Loucy (cell line): ENCODE measurements at regions not wholly inside any gene's neighbourhood (a gene's known extent, or its start where the extent isn't known, plus 50 kb on each side); places are given as distances from the start of the nearest gene placed in this dataset.

Experiments used
- H2AFZ ChIP-seq: fragments of 200-600 bp; sonication (generic); 2 replicates; pipeline ENCODE4 v1.6.0; 2016; ENCODE audit warnings: antibody characterized with exemption, mild to moderate bottlenecking, low read length, moderate library complexity
- H3F3A ChIP-seq: fragments of 200-600 bp; 2 replicates; pipeline ENCODE4 v1.6.0; 2016; ENCODE audit warnings: antibody characterized with exemption, low read depth, mild to moderate bottlenecking
- H3K27me3 ChIP-seq: fragments of 200-600 bp; sonication (generic); 2 replicates; pipeline ENCODE4 v1.6.1; 2014; ENCODE audit warnings: low read length, mild to moderate bottlenecking; ENCODE audit not compliant: insufficient read depth, poor library complexity, severe bottlenecking
- H3K36me3 ChIP-seq: fragments of 200-600 bp; sonication (generic); 2 replicates; pipeline ENCODE4 v1.6.1; 2016; ENCODE audit warnings: low read length; ENCODE audit not compliant: insufficient read depth
- H3K4me1 ChIP-seq: fragments of 200-600 bp; sonication (generic); 2 replicates; pipeline ENCODE4 v1.5.1; 2014; ENCODE audit warnings: low read length, mild to moderate bottlenecking; ENCODE audit not compliant: insufficient read depth, poor library complexity, severe bottlenecking
- H3K4me2 ChIP-seq: fragments of 200-600 bp; sonication (generic); 2 replicates; pipeline ENCODE4 v1.6.0; 2014; ENCODE audit warnings: antibody characterized with exemption, low read length, low read depth, mild to moderate bottlenecking; ENCODE audit not compliant: poor library complexity, severe bottlenecking
- H3K4me3 ChIP-seq: fragments of 200-600 bp; sonication (generic); 2 replicates; pipeline ENCODE4 v1.5.1; 2014; ENCODE audit warnings: low read length, mild to moderate bottlenecking, mixed read lengths; ENCODE audit not compliant: poor library complexity, severe bottlenecking
- H3K79me2 ChIP-seq: fragments of 200-600 bp; sonication (generic); 2 replicates; pipeline ENCODE4 v1.6.1; 2014; ENCODE audit warnings: low read length; ENCODE audit not compliant: insufficient read depth
- H3K9ac ChIP-seq: fragments of 200-600 bp; sonication (generic); 2 replicates; pipeline ENCODE4 v1.6.0; 2014; ENCODE audit warnings: mild to moderate bottlenecking, low read depth, low read length, moderate library complexity; ENCODE audit not compliant: poor library complexity, severe bottlenecking
- H3K9me2 ChIP-seq: fragments of 200-600 bp; sonication (generic); replicated peaks from 2 replicates; pipeline ENCODE4 v1.6.1; 2016; ENCODE audit warnings: low read depth, low read length, mixed read lengths
- H3K9me3 ChIP-seq: fragments of 200-600 bp; sonication (generic); 2 replicates; pipeline ENCODE4 v1.6.1; 2014; ENCODE audit warnings: mild to moderate bottlenecking, antibody characterized with exemption, low read length, low read depth; ENCODE audit not compliant: insufficient read depth
- H4K20me1 ChIP-seq: fragments of 200-600 bp; sonication (generic); 2 replicates; pipeline ENCODE4 v1.6.0; 2014; ENCODE audit warnings: antibody characterized with exemption, low read length, mild to moderate bottlenecking; ENCODE audit not compliant: insufficient read depth, poor library complexity, severe bottlenecking
- EZH2phosphoT487 ChIP-seq: fragments of 200-600 bp; IDR thresholded peaks from 2 replicates; pipeline ENCODE4 v1.6.1; 2018; ENCODE audit warnings: antibody characterized with exemption, mild to moderate bottlenecking, moderate library complexity, borderline replicate concordance
- TF ChIP-seq, protein P1 (sequence below): fragments of 200-600 bp; sonication (generic); conservative IDR thresholded peaks from 2 replicates; pipeline ENCODE4 v1.5.1; 2014; ENCODE audit warnings: mild to moderate bottlenecking, antibody characterized with exemption, low read length

- Histone ChIP-seq H3K9me2 (no peaks in the 10 kb centered on the region), H3K4me2 (no peak overlapping the region), H3K79me2 (no peaks in the 10 kb centered on the region), H3K27me3 (no peaks in the 10 kb centered on the region), H4K20me1 (no peaks in the 10 kb centered on the region), H2AFZ (no peak overlapping the region), H3F3A (no peaks in the 10 kb centered on the region), H3K4me1 (no peaks in the 10 kb centered on the region), H3K4me3 (no peak overlapping the region), H3K9ac (no peak overlapping the region), H3K36me3 (no peaks in the 10 kb centered on the region), H3K9me3 (no peaks in the 10 kb centered on the region)
- TF ChIP-seq, protein P1, sequence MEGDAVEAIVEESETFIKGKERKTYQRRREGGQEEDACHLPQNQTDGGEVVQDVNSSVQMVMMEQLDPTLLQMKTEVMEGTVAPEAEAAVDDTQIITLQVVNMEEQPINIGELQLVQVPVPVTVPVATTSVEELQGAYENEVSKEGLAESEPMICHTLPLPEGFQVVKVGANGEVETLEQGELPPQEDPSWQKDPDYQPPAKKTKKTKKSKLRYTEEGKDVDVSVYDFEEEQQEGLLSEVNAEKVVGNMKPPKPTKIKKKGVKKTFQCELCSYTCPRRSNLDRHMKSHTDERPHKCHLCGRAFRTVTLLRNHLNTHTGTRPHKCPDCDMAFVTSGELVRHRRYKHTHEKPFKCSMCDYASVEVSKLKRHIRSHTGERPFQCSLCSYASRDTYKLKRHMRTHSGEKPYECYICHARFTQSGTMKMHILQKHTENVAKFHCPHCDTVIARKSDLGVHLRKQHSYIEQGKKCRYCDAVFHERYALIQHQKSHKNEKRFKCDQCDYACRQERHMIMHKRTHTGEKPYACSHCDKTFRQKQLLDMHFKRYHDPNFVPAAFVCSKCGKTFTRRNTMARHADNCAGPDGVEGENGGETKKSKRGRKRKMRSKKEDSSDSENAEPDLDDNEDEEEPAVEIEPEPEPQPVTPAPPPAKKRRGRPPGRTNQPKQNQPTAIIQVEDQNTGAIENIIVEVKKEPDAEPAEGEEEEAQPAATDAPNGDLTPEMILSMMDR: no peak
- TF ChIP-seq EZH2phosphoT487: no peak
Measured at GRCh38 chr7:52811537-52811936, 223.9 kb upstream of the POM121L12 start.

GRCh38 chr7:52799817-52800216, 235.6 kb upstream of the POM121L12 start:
- Histone ChIP-seq H3K79me2 (no peaks in the 10 kb centered on the region), H4K20me1 (no peaks in the 10 kb centered on the region), H3K9me3 (no peaks in the 10 kb centered on the region), H3K4me2 (no peak overlapping the region), H3F3A (no peaks in the 10 kb centered on the region), H3K27me3 (no peaks in the 10 kb centered on the region), H3K9ac (no peak overlapping the region), H3K36me3 (no peaks in the 10 kb centered on the region), H3K4me3 (no peak overlapping the region), H3K4me1 (no peaks in the 10 kb centered on the region), H3K9me2 (no peaks in the 10 kb centered on the region), H2AFZ (no peak overlapping the region)
- TF ChIP-seq EZH2phosphoT487: no peak
- TF ChIP-seq, protein P1: no peak

- Histone ChIP-seq H3K9me3 (no peaks in the 10 kb centered on the region), H4K20me1 (no peaks in the 10 kb centered on the region), H3K9me2 (no peaks in the 10 kb centered on the region), H3K4me1 (no peaks in the 10 kb centered on the region), H3K4me2 (no peak overlapping the region), H2AFZ (no peak overlapping the region), H3K79me2 (no peaks in the 10 kb centered on the region), H3K36me3 (no peaks in the 10 kb centered on the region), H3K9ac (no peak overlapping the region), H3K27me3 (no peaks in the 10 kb centered on the region), H3F3A (no peaks in the 10 kb centered on the region), H3K4me3 (no peak overlapping the region)
- no peak for TF ChIP-seq EZH2phosphoT487
- TF ChIP-seq, protein P1: no peak
Measured at GRCh38 chr7:52797801-52798200, 237.6 kb upstream of the POM121L12 start.
